ENCODE measurements at regions not wholly inside any gene's neighbourhood (a gene's known extent, or its start where the extent isn't known, plus 50 kb on each side); places are given as distances from the start of the nearest gene placed in this dataset.
"Not testable (repeated sequence)": the region's sequence is repeated elsewhere in the genome, so short reads cannot be mapped to it uniquely, and the experiment has no call there.

GRCh38 chr2:58503918-58504317 lies 262.8 kb upstream of the FANCL start:
- no peak for DNase-seq (ENCODE audit: low spot score)

GRCh38 chr2:58502931-58503330 lies 261.8 kb upstream of the FANCL start:
- DNase-seq (ENCODE audit: low spot score) = no peak

GRCh38 chr2:58501371-58502160 lies 260.4 kb upstream of the FANCL start:
- DNase-seq (ENCODE audit: low spot score) = no peak

GRCh38 chr2:58497168-58497567 lies 256.0 kb upstream of the FANCL start:
- no peak for DNase-seq (ENCODE audit: low spot score)

- DNase-seq (ENCODE audit: low spot score) = no peak
These were observed 254.7 kb upstream of the FANCL start for GRCh38 chr2:58495806-58496205.

GRCh38 chr2:58494071-58494501 lies 253.0 kb upstream of the FANCL start:
- DNase-seq (ENCODE audit: low spot score) = no peak

DNA sequence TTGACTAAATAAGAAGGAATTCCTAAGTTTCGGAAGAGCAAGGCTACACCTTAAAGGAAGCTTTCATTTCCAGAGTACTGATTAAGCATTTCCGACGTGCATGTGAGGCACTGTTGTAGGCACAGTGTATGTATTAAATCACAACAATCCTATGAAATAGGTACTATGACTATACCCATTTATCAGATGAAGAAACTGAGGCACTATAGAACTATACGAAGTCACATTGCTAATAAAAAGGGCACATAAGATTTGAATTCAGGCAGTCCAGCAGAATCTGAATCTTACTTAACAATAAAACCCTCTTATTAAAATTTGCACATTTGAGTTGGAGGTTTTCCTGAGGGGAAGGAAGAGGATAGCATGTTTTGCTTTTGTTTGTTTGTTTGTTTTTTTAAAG lies 243.5 kb upstream of the FANCL start:
- DNase-seq (ENCODE audit: low spot score) = no peak

DNA sequence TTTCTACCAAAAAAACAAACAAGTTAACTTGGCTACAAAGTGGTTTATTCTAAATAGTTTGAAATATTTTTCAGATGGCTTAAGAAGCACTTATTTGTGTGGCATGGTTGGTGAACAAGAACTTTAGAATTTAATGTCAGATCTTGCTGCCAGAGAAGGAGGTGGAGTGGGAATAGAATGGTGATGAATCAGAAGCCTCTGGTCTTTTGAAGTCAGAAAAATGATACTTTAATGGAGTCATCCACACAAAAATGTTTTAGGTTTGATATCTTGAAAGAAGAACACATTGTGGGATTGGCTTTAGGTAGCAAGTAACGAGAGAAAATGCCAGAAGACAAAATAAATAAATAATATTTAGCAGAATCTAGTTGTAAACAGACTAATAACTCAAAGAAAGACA lies 243.1 kb upstream of the FANCL start:
- DNase-seq (ENCODE audit: low spot score) = peak; percentile 51

- DNase-seq (ENCODE audit: low spot score) = no peak
These were observed 242.2 kb upstream of the FANCL start for GRCh38 chr2:58483307-58483706.

- no peak for DNase-seq (ENCODE audit: low spot score)
These were observed 240.5 kb upstream of the FANCL start for GRCh38 chr2:58481670-58482069.

GRCh38 chr2:58480141-58480540 lies 239.0 kb upstream of the FANCL start:
- no peak for DNase-seq (ENCODE audit: low spot score)

GRCh38 chr2:58479535-58480140 lies 238.5 kb upstream of the FANCL start:
- no peak for DNase-seq (ENCODE audit: low spot score)

GRCh38 chr2:58476556-58476955 lies 235.4 kb upstream of the FANCL start:
- DNase-seq (ENCODE audit: low spot score) = no peak

DNA sequence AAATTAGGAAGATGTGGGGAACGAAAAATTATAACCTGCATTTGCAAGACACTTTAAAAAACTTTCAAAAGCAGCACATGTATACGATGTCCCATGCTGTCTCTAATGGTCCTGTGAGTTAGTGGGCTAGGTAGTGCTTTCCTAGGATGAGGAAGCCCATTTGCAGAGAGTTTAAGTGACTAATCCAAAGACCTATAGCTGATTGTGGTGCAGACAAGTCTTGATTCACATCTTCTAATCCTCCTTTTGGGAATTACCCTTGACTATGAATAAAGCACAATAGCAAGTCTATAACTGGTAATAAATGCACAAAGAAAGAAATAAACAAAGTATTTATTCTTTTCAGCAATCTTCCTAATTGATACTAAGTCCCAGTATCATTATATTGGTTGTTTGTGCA lies 234.6 kb upstream of the FANCL start:
- no peak for DNase-seq (ENCODE audit: low spot score)

DNA sequence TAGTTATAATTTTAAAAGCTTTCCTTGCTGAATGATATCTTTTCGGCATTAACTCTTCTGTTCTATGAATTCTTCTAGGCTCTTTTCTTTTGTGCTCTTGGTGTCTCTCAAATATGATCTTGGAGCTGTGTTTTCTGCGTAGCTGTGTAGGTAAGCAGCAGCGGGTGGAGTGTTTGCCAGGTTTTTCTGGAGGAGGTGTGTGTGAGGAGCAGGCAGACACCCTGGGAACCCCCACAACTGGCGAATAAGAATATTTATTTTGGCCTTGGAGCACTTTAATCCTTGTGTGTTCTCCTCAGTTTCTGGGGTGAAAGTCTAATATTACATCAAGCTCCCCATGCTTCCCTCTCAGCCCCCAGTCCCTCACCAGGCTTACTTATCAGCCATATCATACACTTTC lies 232.0 kb upstream of the FANCL start:
- DNase-seq (ENCODE audit: low spot score) = no peak

DNA sequence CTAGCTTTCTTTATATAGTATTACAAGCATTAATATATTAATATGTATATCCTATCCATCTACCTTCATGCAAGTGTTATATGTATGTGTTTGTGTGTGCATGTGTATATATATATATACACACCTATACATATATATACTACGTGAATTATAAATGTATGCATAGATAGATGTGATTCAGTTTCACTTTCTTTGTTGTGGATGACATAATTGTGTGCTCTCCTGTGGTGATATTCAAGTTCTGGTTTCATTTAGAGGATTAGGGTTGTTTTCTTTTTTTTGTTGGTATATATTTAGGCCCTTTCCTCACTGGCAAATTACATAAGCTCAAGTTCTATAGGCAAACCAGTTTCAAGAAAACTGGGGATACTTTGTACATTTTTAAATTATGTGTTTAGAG lies 225.7 kb upstream of the FANCL start:
- DNase-seq (ENCODE audit: low spot score) = no peak

GRCh38 chr2:58466021-58466420 lies 224.9 kb upstream of the FANCL start:
- not testable (repeated sequence) for DNase-seq (ENCODE audit: low spot score)

DNA sequence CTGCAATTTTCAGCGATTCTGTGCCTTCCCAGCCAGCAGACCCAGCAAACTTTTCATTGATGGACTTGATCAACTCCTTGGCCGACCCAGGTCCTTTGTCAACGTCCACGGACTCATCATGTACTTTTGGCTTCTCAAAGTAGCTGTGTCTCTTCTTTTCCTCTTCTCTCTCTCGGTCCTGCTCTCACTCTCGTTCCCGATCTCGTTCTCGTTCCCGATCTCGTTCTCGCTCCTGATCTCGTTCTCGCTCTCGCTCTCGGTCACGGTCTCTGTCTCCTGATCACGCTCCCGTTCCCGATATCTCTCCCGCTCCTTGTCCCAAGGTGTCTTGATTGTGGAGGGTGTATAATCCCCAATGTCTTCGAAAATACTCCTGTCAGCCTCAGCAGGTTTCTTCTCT lies 219.5 kb upstream of the FANCL start:
- no peak for DNase-seq (ENCODE audit: low spot score)

GRCh38 chr2:58449286-58450010 lies 208.3 kb upstream of the FANCL start:
- DNase-seq (ENCODE audit: low spot score) = no peak

GRCh38 chr2:58448845-58449244 lies 207.7 kb upstream of the FANCL start:
- no peak for DNase-seq (ENCODE audit: low spot score)

GRCh38 chr2:58448065-58448507 lies 207.0 kb upstream of the FANCL start:
- peak; percentile 70 for DNase-seq (ENCODE audit: low spot score)

DNA sequence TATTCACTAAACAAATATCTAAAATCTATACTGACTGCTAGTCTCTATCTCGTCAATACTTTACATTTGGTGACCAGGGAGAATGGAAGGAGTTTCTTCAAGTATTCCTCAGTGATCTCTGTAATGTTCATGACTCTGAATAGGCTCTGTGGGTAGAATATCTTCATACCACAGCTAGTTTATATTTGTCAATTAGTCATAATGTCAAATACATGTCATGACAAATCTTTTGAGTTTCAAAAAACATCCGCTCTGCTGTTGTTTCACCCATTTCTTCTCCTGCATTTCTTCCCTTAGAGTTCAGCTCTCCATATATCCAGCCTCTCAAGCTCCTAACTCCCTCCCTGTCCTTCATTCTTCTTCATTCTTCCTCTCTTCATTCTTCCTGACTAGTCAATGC lies 206.5 kb upstream of the FANCL start:
- no peak for DNase-seq (ENCODE audit: low spot score)

DNA sequence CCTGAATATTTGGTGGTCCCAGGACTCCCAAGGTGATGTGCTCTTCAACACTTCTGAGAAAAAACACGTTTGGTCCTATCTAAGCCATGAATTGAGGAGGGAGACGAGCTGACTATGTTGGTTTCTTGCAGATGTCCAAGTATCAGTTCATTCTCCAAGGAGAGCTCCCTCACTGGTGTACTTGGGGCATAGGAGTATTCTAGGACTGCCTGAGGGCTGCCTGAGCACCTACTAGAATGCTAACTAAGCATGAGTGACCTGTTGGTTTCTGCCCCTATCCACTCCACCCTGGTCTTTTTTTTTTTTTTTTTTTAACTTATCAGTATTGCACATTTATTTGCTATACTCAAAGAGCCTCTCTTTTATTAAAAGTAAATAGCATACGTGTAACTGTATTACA lies 200.5 kb upstream of the FANCL start:
- DNase-seq (ENCODE audit: low spot score) = no peak

All from AG08395 (cell line).